ENCODE measurements at regions not wholly inside any gene's neighbourhood (a gene's known extent, or its start where the extent isn't known, plus 50 kb on each side); places are given as distances from the start of the nearest gene placed in this dataset.
"Not testable (repeated sequence)": the region's sequence is repeated elsewhere in the genome, so short reads cannot be mapped to it uniquely, and the experiment has no call there.

GRCh38 chr4:30191902-30192301 lies 528.3 kb upstream of the PCDH7 start (continued):
- TF ChIP-seq, protein P1, sequence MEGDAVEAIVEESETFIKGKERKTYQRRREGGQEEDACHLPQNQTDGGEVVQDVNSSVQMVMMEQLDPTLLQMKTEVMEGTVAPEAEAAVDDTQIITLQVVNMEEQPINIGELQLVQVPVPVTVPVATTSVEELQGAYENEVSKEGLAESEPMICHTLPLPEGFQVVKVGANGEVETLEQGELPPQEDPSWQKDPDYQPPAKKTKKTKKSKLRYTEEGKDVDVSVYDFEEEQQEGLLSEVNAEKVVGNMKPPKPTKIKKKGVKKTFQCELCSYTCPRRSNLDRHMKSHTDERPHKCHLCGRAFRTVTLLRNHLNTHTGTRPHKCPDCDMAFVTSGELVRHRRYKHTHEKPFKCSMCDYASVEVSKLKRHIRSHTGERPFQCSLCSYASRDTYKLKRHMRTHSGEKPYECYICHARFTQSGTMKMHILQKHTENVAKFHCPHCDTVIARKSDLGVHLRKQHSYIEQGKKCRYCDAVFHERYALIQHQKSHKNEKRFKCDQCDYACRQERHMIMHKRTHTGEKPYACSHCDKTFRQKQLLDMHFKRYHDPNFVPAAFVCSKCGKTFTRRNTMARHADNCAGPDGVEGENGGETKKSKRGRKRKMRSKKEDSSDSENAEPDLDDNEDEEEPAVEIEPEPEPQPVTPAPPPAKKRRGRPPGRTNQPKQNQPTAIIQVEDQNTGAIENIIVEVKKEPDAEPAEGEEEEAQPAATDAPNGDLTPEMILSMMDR (tag by site-specific recombination; IDR thresholded peaks at IDR 0.05) = no peak
- no peak for TF ChIP-seq KLF9 (tag by site-specific recombination; IDR thresholded peaks at IDR 0.05; ENCODE audit: low read depth)
- no peak for TF ChIP-seq ZNF658 (tag by site-specific recombination; IDR thresholded peaks at IDR 0.05)
- TF ChIP-seq KLF8 (tag by site-specific recombination; IDR thresholded peaks at IDR 0.05) = no peak

DNA sequence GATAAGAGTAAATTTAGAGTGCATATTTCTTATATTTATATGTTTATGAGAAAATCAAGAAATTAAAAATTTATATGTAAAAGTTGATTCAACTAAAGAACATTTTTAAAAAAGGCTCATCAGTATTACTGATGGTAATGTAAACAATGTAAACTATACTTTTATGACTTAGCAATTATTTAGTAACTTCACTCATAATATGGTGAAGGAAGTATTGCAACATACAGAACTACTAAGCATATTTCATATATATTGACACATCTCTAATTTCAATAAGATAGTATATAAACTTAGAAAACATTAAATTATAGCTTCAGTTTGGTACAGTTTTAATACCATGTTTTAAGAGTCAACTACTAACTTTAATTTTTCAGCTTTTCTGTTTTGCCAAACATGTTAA lies 512.8 kb upstream of the PCDH7 start:
- TF ChIP-seq ZNF114 (tag by site-specific recombination; IDR thresholded peaks at IDR 0.05) = no peak
- TF ChIP-seq ZNF560 (tag by site-specific recombination; IDR thresholded peaks at IDR 0.05; ENCODE audit: borderline replicate concordance) = no peak
- no peak for TF ChIP-seq ZNF777 (tag by site-specific recombination; IDR thresholded peaks at IDR 0.05; ENCODE audit: borderline replicate concordance)
- TF ChIP-seq ZNF416 (tag by site-specific recombination; IDR thresholded peaks at IDR 0.05) = no peak
- no peak for TF ChIP-seq ZNF623 (tag by site-specific recombination; IDR thresholded peaks at IDR 0.05)
- Histone ChIP-seq H3K4me1 (ENCODE audit: control insufficient read depth, insufficient read depth, low read length) (no peaks in the 10 kb centered on the region), H3K36me3 (ENCODE audit: control insufficient read depth in 2 of 2, insufficient read depth in 1 of 2, low read length in 2 of 2) (no peaks in the 10 kb centered on the region), H3K27ac (ENCODE audit: extremely low read depth, low read depth, low read length) (no peak overlapping the region), H3K4me3 (ENCODE audit: low read depth, low read length) (no peak overlapping the region), H3K9me3 (ENCODE audit: control insufficient read depth, insufficient read depth, low read depth, low read length) (no peaks in the 10 kb centered on the region)
- POLR2A ChIA-PET = no interaction called here
- CTCF ChIA-PET = no interaction called here

GRCh38 chr4:30208731-30209435 lies 511.3 kb upstream of the PCDH7 start:
- no peak overlapping the region for H3K27ac ChIP-seq (ENCODE audit: extremely low read depth, low read depth, low read length)
- no peaks in the 10 kb centered on the region for H3K4me1 ChIP-seq (ENCODE audit: control insufficient read depth, insufficient read depth, low read length)
- ChIA-PET CTCF (no interaction called here), POLR2A (no interaction called here)
- no peak overlapping the region for H3K4me3 ChIP-seq (ENCODE audit: low read depth, low read length)
- H3K9me3 ChIP-seq (ENCODE audit: control insufficient read depth, insufficient read depth, low read depth, low read length) = no peaks in the 10 kb centered on the region
- no peaks in the 10 kb centered on the region for H3K36me3 ChIP-seq (ENCODE audit: control insufficient read depth in 2 of 2, insufficient read depth in 1 of 2, low read length in 2 of 2)
- TF ChIP-seq ZFP37 (tag by site-specific recombination; IDR thresholded peaks at IDR 0.05) = no peak
- TF ChIP-seq ZNF10 (tag by site-specific recombination; IDR thresholded peaks at IDR 0.05) = no peak
- no peak for TF ChIP-seq ZNF701 (tag by site-specific recombination; IDR thresholded peaks at IDR 0.05)
- TF ChIP-seq ZNF48 (tag by site-specific recombination; IDR thresholded peaks at IDR 0.05) = no peak
- TF ChIP-seq PRDM10 (tag by site-specific recombination; IDR thresholded peaks at IDR 0.05) = no peak
- no peak for TF ChIP-seq ZNF596 (tag by site-specific recombination; IDR thresholded peaks at IDR 0.05)
- TF ChIP-seq ZNF473 (tag by site-specific recombination; IDR thresholded peaks at IDR 0.05) = no peak
- no peak for TF ChIP-seq ZNF639 (tag by site-specific recombination; IDR thresholded peaks at IDR 0.05)
- no peak for TF ChIP-seq KLF1 (tag by site-specific recombination; IDR thresholded peaks at IDR 0.05)

DNA sequence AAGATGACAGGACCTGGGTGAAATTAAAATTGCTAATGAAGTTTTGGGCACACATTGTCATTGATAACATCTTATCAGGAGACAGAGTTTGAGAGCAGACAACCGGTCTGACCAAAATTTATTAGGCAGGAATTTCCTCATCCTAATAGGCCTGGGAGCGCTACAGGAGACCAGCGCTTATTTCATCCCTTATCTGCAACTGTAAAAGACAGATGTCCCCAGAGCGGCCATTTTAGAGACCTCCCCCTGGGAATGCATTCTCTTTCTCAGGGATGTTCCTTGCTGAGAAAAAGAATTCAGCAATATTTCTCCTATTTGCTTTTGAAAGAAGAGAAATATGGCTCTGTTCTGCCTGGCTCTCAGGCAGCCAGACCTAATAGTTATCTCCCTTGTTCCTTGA lies 504.2 kb upstream of the PCDH7 start:
- CTCF ChIA-PET; H3K4me3 ChIP-seq (ENCODE audit: low read depth, low read length); H3K9me3 ChIP-seq (ENCODE audit: control insufficient read depth, insufficient read depth, low read depth, low read length); H3K27ac ChIP-seq (ENCODE audit: extremely low read depth, low read depth, low read length); H3K36me3 ChIP-seq (ENCODE audit: control insufficient read depth in 2 of 2, insufficient read depth in 1 of 2, low read length in 2 of 2); POLR2A ChIA-PET; H3K4me1 ChIP-seq (ENCODE audit: control insufficient read depth, insufficient read depth, low read length): not testable (repeated sequence)
